HG03025 (cell line): ENCODE measurements at regions not wholly inside any gene's neighbourhood (a gene's known extent, or its start where the extent isn't known, plus 50 kb on each side); places are given as distances from the start of the nearest gene placed in this dataset.

Source experiments
- ATAC-seq: cut with Tn5 transposase; IDR thresholded peaks from one replicate; pipeline ENCODE4 v1.9.1; 2021; ENCODE audit warnings: mild to moderate bottlenecking, moderate library complexity; ENCODE audit not compliant: unreplicated experiment, low FRiP score

- ATAC-seq: no peak
These were observed 60.2 kb downstream of the ADAMTS1 start for GRCh38 chr21:26784974-26785373.

GRCh38 chr21:26783466-26784195, 61.6 kb downstream of the ADAMTS1 start:
- no peak for ATAC-seq

DNA sequence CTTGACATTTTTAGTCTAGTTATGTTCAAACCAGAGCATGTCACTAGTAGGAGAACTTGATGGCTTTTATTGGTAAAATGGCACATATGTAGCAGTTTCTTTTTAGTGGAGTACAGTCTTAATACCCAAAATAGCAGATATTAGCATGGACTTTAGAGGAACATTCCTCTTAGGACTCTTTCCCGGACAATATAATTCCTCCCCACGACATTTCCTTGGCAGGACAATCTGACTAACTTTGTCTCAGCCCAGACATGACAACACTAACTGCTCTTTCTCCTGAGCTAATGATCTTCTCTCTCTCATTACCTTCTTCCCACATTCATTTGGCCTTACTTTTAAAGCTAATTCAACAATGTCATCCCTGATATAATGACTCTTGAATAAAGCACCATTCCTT, 62.5 kb downstream of the ADAMTS1 start:
- no peak for ATAC-seq

- ATAC-seq: no peak
These were observed 62.9 kb downstream of the ADAMTS1 start for GRCh38 chr21:26782331-26782730.

- no peak for ATAC-seq
These were observed 63.9 kb downstream of the ADAMTS1 start for GRCh38 chr21:26781331-26781730.

- ATAC-seq: no peak
These were observed 68.0 kb downstream of the ADAMTS1 start for GRCh38 chr21:26777166-26777565.

GRCh38 chr21:26776310-26777021, 68.7 kb downstream of the ADAMTS1 start:
- ATAC-seq: no peak

DNA sequence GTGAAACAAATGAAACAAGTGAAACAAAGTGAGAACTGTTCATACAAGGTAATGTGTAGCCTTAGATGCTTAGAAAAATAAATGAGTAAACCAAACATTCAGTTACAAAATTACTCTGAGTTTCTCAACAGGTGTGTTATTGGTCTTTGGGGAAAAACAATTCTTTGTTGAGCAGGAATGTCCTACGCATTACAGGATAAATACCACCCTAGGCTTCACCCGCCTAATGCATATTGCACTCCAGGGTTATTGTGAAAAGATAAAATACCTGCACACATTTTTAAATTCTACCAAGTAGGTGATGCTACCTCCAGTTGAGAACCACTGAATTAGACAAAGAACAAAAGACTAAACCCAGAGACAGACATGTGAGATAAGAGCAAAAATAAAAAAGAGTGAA, 72.2 kb downstream of the ADAMTS1 start:
- ATAC-seq: no peak

- no peak for ATAC-seq
These were observed 75.5 kb downstream of the ADAMTS1 start for GRCh38 chr21:26769613-26770188.

- no peak for ATAC-seq
These were observed 78.3 kb downstream of the ADAMTS1 start for GRCh38 chr21:26766826-26767325.

DNA sequence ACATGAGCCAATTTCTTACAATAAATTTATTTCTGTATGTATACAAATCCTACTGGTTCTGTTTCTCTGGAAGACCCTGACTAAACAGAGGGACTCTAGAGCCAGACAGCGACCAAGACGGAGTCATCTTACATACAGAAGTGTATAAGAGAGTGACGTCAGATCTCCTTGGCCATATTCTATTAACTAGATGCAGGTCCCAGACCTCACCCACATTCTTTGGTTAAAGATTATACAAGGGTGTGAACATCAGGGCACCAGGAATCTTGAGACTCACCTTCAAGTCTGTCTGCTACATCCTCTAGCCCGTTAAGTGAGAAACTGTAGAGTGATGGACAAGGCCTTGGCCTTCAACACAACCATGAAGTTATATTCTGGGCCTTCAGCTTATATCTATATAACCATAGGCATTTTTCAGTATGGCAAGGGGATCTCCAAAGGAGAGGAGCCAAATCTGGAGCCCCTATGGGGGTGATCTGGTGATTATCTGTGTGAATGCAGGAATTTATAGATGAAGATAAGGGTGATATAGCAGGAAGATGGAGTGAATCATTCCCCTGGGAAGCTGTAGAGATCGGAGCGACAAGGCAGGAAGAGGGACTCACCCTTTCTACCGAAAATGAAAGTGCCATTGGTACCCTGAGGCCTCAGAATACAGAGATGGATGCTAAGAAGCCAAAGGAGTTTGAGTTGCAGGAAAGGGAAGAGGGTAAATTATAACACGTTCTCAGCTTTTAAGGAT, 83.9 kb downstream of the ADAMTS1 start:
- ATAC-seq: no peak

- no peak for ATAC-seq
These were observed 85.5 kb downstream of the ADAMTS1 start for GRCh38 chr21:26759731-26760130.

GRCh38 chr21:26758083-26758880, 86.9 kb downstream of the ADAMTS1 start:
- ATAC-seq: no peak

DNA sequence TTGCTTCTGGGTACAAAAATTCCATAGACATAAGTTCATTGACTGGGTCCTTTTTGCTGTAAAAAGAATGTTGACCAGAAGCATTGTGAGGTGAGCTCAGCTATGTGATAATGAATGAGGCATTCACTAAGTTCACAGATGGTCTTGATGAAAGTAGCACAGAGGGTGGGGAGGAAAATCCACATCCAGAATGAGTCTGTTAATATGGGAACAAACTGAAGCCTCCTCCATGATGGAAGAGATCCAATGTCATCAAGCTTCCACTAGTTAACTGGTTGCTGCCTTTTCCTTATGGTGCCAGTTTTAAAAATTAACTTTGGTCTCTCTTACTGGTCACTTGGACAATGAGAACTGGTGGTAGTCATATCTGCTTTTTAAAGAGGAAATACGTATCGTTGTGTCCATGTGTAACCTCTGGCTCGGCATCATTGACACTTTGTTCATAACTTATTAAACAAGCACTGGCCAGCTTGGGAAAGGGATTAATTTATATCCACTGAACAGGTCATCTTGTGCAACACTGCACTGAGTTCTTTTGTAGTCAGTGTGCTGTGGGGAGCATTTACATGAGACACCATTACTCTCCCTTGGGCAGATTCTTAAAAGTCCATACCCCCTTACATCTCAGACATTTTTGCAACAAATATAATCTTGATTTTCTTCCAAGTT, 88.6 kb downstream of the ADAMTS1 start:
- no peak for ATAC-seq

- no peak for ATAC-seq
These were observed 90.4 kb downstream of the ADAMTS1 start for GRCh38 chr21:26754853-26755252.

GRCh38 chr21:26753822-26754221, 91.4 kb downstream of the ADAMTS1 start:
- ATAC-seq: no peak

DNA sequence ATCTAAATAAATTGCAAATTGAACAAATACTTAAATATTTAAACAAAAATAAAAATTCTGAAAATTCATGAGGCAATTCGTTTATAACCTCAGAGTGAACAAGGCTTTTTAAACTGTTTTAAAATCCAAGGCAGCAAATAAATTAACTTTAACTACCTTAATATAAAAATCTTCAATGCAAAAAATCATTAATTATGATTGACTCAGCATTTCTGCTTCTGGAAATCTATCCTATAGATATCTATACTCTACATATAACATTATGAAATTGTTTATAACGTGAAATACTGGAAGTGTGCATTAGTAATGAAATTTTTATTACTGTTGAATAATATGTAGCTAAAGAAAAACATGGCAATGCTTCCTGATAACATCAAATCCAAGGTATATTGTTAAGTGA, 92.4 kb downstream of the ADAMTS1 start:
- ATAC-seq: no peak

- ATAC-seq: no peak
These were observed 93.9 kb downstream of the ADAMTS1 start for GRCh38 chr21:26751305-26751704.

DNA sequence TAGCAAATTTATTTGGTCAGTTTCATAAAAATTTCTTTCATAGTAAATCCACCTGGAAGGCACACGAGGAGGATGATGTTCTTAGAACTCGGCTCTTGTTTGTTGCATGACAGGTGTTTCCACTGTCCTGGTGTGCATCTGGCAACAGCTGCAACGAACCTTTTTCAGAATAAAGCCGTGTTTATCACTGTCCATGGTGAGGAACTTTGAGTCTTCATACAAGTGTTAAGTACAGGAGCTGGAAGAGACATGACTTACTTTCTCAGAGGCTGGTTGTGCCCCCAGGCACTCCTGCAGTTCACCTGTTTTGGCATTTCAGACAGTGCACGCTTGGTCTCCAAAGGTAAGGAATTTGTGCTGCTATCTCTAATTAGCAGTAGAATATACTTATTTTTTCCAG, 97.1 kb downstream of the ADAMTS1 start:
- no peak for ATAC-seq

GRCh38 chr21:26747216-26747615, 98.0 kb downstream of the ADAMTS1 start:
- ATAC-seq: no peak
